HG02870 (cell line): ENCODE measurements at regions not wholly inside any gene's neighbourhood (a gene's known extent, or its start where the extent isn't known, plus 50 kb on each side); places are given as distances from the start of the nearest gene placed in this dataset.

Experiments used
- ATAC-seq: cut with Tn5 transposase; IDR thresholded peaks from one replicate; pipeline ENCODE4 v1.9.1; 2021; ENCODE audit warnings: mild to moderate bottlenecking, moderate library complexity; ENCODE audit not compliant: unreplicated experiment

GRCh38 chr4:132506568-132506967, 642.5 kb upstream of the PCDH10 start:
- ATAC-seq, result no peak

- no peak for ATAC-seq
Measured at GRCh38 chr4:132513491-132513890, 635.6 kb upstream of the PCDH10 start.

GRCh38 chr4:132526652-132527051, 622.4 kb upstream of the PCDH10 start:
- no peak for ATAC-seq

GRCh38 chr4:132527817-132528216, 621.3 kb upstream of the PCDH10 start:
- ATAC-seq, result no peak

- ATAC-seq, result no peak
Measured at GRCh38 chr4:132530861-132531260, 618.2 kb upstream of the PCDH10 start.

GRCh38 chr4:132540268-132540667, 608.8 kb upstream of the PCDH10 start:
- ATAC-seq, result no peak

GRCh38 chr4:132540797-132541196, 608.3 kb upstream of the PCDH10 start:
- no peak for ATAC-seq

- no peak for ATAC-seq
Measured at GRCh38 chr4:132542228-132542627, 606.9 kb upstream of the PCDH10 start.

GRCh38 chr4:132548463-132548862, 600.6 kb upstream of the PCDH10 start:
- ATAC-seq, result no peak

- ATAC-seq, result no peak
Measured at GRCh38 chr4:132556316-132556715, 592.8 kb upstream of the PCDH10 start.

- ATAC-seq, result no peak
Measured at GRCh38 chr4:132557660-132558059, 591.4 kb upstream of the PCDH10 start.

GRCh38 chr4:132564920-132565319, 584.2 kb upstream of the PCDH10 start:
- ATAC-seq, result no peak

- no peak for ATAC-seq
Measured at GRCh38 chr4:132565542-132565941, 583.6 kb upstream of the PCDH10 start.

- no peak for ATAC-seq
Measured at GRCh38 chr4:132572210-132572609, 576.9 kb upstream of the PCDH10 start.

- no peak for ATAC-seq
Measured at GRCh38 chr4:132587626-132588025, 561.5 kb upstream of the PCDH10 start.

GRCh38 chr4:132592340-132592739, 556.8 kb upstream of the PCDH10 start:
- no peak for ATAC-seq

- no peak for ATAC-seq
Measured at GRCh38 chr4:132592850-132593249, 556.2 kb upstream of the PCDH10 start.

- ATAC-seq, result no peak
Measured at GRCh38 chr4:132593717-132594400, 555.2 kb upstream of the PCDH10 start.

GRCh38 chr4:132596186-132596585, 552.9 kb upstream of the PCDH10 start:
- ATAC-seq, result no peak

GRCh38 chr4:132605551-132605950, 543.5 kb upstream of the PCDH10 start:
- ATAC-seq, result no peak

- no peak for ATAC-seq
Measured at GRCh38 chr4:132614682-132615081, 534.4 kb upstream of the PCDH10 start.

- ATAC-seq, result no peak
Measured at GRCh38 chr4:132619968-132620367, 529.1 kb upstream of the PCDH10 start.
